ENCODE measurements at regions not wholly inside any gene's neighbourhood (a gene's known extent, or its start where the extent isn't known, plus 50 kb on each side); places are given as distances from the start of the nearest gene placed in this dataset.
"Not testable (repeated sequence)": the region's sequence is repeated elsewhere in the genome, so short reads cannot be mapped to it uniquely, and the experiment has no call there.

- DNase-seq (ENCODE audit: low spot score) = peak; percentile 70
Measured at GRCh38 chr2:53490659-53491058, 276.9 kb upstream of the CHAC2 start.

- not testable (repeated sequence) for DNase-seq (ENCODE audit: low spot score)
Measured at GRCh38 chr2:53486185-53486899, 281.3 kb upstream of the CHAC2 start.

- no peak for DNase-seq (ENCODE audit: low spot score)
Measured at GRCh38 chr2:53485021-53485728, 282.4 kb upstream of the CHAC2 start.

GRCh38 chr2:53484531-53484930 lies 283.1 kb upstream of the CHAC2 start:
- DNase-seq (ENCODE audit: low spot score) = no peak

- no peak for DNase-seq (ENCODE audit: low spot score)
Measured at GRCh38 chr2:53477517-53477916, 290.1 kb upstream of the CHAC2 start.

- DNase-seq (ENCODE audit: low spot score) = no peak
Measured at GRCh38 chr2:53476834-53477233, 290.8 kb upstream of the CHAC2 start.

DNA sequence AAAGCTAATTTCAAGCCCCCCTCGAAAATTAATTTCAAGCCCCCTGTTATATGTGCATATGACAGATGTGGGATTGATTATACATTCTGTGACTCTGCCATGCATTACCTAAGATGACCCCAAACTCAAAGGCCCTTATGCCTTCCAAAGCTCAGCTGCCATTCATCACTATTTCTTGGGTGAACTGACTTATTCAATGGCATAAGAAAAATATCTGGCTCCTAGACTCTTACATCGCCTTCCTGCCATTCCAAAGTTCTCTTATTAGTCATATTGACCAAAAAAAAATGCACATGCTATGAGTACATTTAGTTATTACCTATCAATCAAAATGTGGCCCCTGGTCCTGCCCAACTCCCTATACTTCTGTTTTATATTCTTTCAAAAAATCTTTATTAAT lies 291.8 kb upstream of the CHAC2 start:
- DNase-seq (ENCODE audit: low spot score) = no peak

DNA sequence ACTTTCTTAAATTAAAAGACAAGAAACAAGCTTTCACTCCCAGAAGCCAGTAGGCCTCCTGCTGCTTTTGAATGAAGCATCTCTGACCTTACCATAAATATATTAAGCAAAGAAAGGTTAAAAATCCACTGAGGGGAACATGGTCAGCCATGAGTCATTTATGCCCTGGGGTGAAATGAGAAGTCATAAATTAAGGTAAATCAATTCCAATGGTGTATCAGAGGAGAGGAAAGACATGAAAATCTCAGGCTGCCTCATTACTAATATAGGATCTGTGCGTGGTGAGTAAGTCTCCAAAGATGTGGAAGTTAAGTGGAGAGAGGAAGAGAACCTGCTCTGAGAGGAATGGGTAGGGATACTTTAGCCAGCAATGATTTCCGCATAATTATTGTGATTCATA lies 292.3 kb upstream of the CHAC2 start:
- no peak for DNase-seq (ENCODE audit: low spot score)

DNA sequence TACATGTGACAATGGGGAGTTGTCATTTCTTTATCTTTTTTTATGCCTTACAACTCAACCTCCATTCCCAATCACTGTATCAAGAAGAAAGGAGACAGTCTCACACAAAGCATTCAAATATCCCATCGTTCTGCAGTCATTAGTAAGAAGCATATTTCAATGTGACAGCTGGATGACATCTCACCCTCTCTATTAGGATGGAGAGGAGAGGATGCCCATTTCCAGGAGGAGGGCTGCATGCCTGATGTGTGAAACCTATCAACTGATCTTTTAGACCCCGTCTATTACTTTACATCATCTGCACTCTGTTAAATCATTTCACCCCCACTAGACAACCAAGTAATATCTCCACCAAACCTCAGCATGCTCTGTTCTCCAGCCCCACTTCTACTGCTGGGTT lies 292.7 kb upstream of the CHAC2 start:
- no peak for DNase-seq (ENCODE audit: low spot score)

DNA sequence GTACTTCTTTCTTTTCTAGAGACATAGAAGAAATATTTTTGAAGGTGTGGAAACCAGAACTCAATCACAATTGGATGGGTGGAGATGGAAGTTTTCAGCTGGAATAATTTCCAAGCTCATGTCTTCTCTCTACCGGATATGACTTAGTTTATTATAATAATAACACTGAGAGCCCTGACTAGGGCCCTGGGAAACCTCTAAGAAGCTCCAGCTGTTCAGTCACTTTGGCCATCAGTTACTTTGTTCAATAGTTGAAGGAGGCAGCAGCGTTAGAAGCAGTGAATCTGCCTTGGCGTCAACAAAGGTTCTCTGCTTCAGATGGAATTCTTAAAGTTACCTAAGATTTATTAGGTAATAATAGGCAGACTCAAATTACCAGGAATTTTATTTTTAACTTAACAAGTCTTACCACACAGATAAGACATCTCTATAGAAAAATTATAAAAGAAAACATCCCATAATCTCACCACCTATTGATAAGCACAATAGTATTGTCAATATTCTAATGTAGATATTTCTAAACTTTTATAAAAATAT lies 293.8 kb upstream of the CHAC2 start:
- DNase-seq (ENCODE audit: low spot score) = no peak

DNA sequence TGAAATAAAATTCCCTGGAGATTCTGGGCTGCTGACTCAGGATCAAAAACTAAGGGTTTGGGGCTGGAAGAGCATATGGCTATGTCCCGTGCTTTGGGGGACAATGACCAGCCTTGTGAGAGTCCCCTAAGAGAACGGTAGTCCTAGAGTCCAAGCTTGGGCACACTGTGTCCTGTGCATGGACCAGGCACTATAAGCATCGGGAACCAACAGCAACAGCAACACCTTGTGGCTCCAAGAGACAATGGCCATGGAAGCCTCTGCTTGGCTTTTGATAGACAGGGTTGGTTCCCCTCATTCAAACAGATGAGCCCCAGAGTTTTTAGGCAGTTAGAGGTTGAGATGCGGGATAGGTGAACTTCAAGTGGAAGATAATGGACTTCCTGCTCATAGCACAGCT lies 294.4 kb upstream of the CHAC2 start:
- DNase-seq (ENCODE audit: low spot score) = no peak

DNA sequence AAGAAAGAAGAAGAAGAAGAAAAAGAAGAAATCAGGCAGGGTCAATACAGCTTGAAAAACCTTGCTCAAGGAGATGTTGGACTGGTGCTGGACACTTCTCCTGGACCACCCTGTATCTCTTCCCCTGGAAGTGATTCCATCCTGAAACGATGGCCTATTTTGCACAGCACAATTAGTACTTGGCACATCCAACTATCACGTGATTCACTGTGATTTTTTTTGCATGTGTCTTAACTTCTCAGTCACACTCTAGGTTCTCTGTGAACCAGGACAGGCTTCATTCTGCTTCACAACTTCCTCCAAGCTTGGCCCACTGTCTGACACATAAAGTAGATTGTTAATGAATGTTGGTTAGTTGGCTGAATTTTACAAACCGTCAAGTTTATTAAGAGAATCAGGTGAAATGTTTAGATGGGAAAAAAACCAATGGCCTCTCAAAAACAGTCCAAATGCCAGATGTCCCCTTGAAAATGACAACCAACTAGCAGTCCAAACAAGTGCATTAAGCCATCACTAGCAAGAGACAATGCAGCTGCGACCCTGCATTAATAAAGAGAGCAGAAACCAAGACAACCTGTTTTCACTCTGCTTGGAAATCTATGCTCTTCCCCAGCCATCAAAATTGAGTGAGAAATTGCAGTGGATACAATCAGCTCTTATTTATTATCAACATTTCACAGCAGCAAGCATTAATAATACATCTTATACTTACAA lies 300.0 kb upstream of the CHAC2 start:
- no peak for DNase-seq (ENCODE audit: low spot score)

- DNase-seq (ENCODE audit: low spot score) = no peak
Measured at GRCh38 chr2:53463806-53464726, 303.5 kb upstream of the CHAC2 start.

GRCh38 chr2:53460937-53461336 lies 306.7 kb upstream of the CHAC2 start:
- no peak for DNase-seq (ENCODE audit: low spot score)

- DNase-seq (ENCODE audit: low spot score) = no peak
Measured at GRCh38 chr2:53460347-53460746, 307.3 kb upstream of the CHAC2 start.

GRCh38 chr2:53455094-53455493 lies 312.5 kb upstream of the CHAC2 start:
- DNase-seq (ENCODE audit: low spot score) = no peak

GRCh38 chr2:53452957-53453748 lies 314.5 kb upstream of the CHAC2 start:
- DNase-seq (ENCODE audit: low spot score) = no peak

DNA sequence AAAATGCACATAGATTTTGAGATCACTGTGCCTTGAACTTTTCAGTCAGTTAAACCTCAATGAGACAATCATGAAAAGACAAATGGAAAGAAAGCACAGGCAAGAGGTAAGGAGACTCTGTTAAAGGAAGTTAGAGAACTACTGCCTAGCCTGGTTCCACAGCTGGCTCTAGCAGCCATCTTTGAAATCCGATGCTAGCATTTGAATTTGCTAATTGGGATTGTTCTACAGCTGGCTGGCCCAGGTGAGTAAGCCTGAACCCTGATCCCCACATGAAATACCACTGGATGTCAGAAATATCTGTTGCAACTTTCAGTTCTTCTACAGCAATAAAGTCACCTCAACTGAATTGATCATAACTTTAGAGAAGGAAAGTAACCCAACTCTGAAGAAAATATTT lies 315.2 kb upstream of the CHAC2 start:
- DNase-seq (ENCODE audit: low spot score) = no peak

DNA sequence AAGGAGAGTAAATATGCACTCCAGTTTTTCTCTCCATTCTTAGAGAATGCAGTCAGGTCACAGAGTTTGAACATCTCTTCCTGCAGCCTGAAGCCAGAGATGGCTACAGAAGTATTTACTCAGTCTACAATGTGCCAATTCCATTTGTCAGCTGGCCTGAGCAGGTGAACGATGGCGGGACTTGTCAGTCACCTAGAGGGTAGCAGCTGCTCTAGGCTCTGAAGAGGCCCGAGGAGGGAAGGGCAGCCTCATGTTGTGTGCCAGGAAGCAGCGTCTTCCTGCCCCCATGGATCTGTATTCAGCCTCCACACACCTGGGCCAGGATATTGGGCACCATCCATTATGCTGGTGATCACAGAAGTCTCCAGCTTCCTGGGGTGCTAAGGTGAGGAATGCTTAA lies 316.7 kb upstream of the CHAC2 start:
- no peak for DNase-seq (ENCODE audit: low spot score)

- no peak for DNase-seq (ENCODE audit: low spot score)
Measured at GRCh38 chr2:53448591-53448990, 319.0 kb upstream of the CHAC2 start.

- no peak for DNase-seq (ENCODE audit: low spot score)
Measured at GRCh38 chr2:53448086-53448485, 319.5 kb upstream of the CHAC2 start.
